ENCODE measurements at regions not wholly inside any gene's neighbourhood (a gene's known extent, or its start where the extent isn't known, plus 50 kb on each side); places are given as distances from the start of the nearest gene placed in this dataset.

GRCh38 chr3:157840564-157840963 is 265.7 kb downstream of the SHOX2 start:
- Histone ChIP-seq H3K27me3 (ENCODE audit: insufficient read depth, low read length) (no peaks in the 10 kb centered on the region), H3K4me1 (ENCODE audit: control insufficient read depth in 1 of 2, insufficient read depth in 2 of 2, low read length in 2 of 2) (no peaks in the 10 kb centered on the region), H4K20me1 (ENCODE audit: insufficient read depth) (no peaks in the 10 kb centered on the region), H3K9me2 (ENCODE audit: insufficient read depth) (no peaks in the 10 kb centered on the region), H3K9me3 (ENCODE audit: control insufficient read depth in 1 of 2, insufficient read depth in 1 of 2, low read depth in 1 of 2, low read length in 2 of 2) (no peaks in the 10 kb centered on the region), H3K4me2 (ENCODE audit: low read length) (no peak overlapping the region), H3K9ac (ENCODE audit: low read length) (no peak overlapping the region), H3K36me3 (ENCODE audit: control insufficient read depth in 1 of 2, insufficient read depth in 2 of 2, low read length in 2 of 2) (no peaks in the 10 kb centered on the region), H3K79me2 (ENCODE audit: insufficient read depth, low read length) (no peaks in the 10 kb centered on the region), H2AFZ (ENCODE audit: low read depth, low read length, poor library complexity, severe bottlenecking) (no peak overlapping the region), H3K4me3 (replicated peaks in 1 of 2; ENCODE audit: low read depth in 1 of 2, low read length in 2 of 2) (no peak overlapping the region), H3K27ac (ENCODE audit: low read depth, low read length) (no peak overlapping the region)
- no peak for DNase-seq (ENCODE audit: low read depth, low spot score)
- ChIA-PET CTCF (interaction anchor here (1.4 kb wide), 1 partner anchor 25 kb away, joined by 5 read pairs; no protein-coding TSS in a partner anchor), POLR2A (no interaction called here), RAD21 (ENCODE audit: low non-redundant PET in 1 of 2, low total read pairs in 2 of 2, uncharacterized antibody in 2 of 2, unreplicated experiment in 2 of 2) (no interaction called here)
- intact Hi-C loops (cut with micrococcal nuclease), result no loop called here
- TF ChIP-seq SRF (IDR thresholded peaks at IDR 0.05; ENCODE audit: low read depth) (no peak), EZH2phosphoT487 (IDR thresholded peaks at IDR 0.05; ENCODE audit: borderline replicate concordance) (no peak), SIN3A (IDR thresholded peaks at IDR 0.05; ENCODE audit: low read depth) (no peak), YY1 (IDR thresholded peaks at IDR 0.05; ENCODE audit: extremely low read depth, insufficient replicate concordance, low read depth, low read length) (no peak), POLR2AphosphoS5 (IDR thresholded peaks at IDR 0.05; ENCODE audit: low read depth, low read length) (no peak), FOSL1 (IDR thresholded peaks at IDR 0.05; ENCODE audit: low read depth) (no peak), ATF3 (IDR thresholded peaks at IDR 0.05) (no peak), CEBPB (IDR thresholded peaks at IDR 0.05; ENCODE audit: low read depth) (no peak), REST (IDR thresholded peaks at IDR 0.05; ENCODE audit: low read depth) (no peak), ZBTB33 (IDR thresholded peaks at IDR 0.05; ENCODE audit: extremely low read depth, insufficient replicate concordance, low read length) (no peak), JUND (IDR thresholded peaks at IDR 0.05) (no peak), ZNF274 (IDR thresholded peaks at IDR 0.05; ENCODE audit: low read depth, low read length) (no peak), TCF7L2 (IDR thresholded peaks at IDR 0.05; ENCODE audit: borderline replicate concordance, extremely low read depth, insufficient read depth, insufficient read length) (no peak), EGR1 (IDR thresholded peaks at IDR 0.05; ENCODE audit: low read depth) (no peak), SP1 (IDR thresholded peaks at IDR 0.05; ENCODE audit: low read depth) (no peak), CBX3 (IDR thresholded peaks at IDR 0.05; ENCODE audit: low read depth) (no peak)
- no TSS peak for BruUV-seq (replicated peaks)
- ATAC-seq, result no peak
